GM19455 (cell line): ENCODE measurements at regions not wholly inside any gene's neighbourhood (a gene's known extent, or its start where the extent isn't known, plus 50 kb on each side); places are given as distances from the start of the nearest gene placed in this dataset.

ENCODE experiments used
- ATAC-seq: cut with Tn5 transposase; IDR thresholded peaks from one replicate; pipeline ENCODE4 v1.9.1; 2021; ENCODE audit not compliant: unreplicated experiment

- ATAC-seq = no peak
Measured at GRCh38 chr12:34340534-34341361, 318.5 kb downstream of the ALG10 start.

DNA sequence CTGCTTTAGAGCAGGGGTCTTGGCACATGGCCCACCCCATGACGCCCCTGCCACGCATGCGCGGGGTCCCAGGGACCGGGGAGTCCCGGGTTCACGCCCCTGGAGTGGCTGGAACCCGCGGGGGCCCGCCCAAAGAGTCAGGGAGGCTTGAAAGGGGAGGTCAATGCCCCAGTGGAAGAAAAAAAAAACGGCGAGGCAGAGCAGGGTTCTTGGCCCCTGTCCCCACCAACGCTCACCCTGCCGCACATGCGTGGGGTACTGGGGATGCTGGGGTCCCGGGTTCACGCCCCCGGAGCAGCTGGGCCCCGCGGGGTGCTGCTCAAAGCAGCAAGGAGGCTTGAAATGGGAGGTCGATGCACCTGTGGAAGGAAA, 319.1 kb downstream of the ALG10 start:
- ATAC-seq = no peak

DNA sequence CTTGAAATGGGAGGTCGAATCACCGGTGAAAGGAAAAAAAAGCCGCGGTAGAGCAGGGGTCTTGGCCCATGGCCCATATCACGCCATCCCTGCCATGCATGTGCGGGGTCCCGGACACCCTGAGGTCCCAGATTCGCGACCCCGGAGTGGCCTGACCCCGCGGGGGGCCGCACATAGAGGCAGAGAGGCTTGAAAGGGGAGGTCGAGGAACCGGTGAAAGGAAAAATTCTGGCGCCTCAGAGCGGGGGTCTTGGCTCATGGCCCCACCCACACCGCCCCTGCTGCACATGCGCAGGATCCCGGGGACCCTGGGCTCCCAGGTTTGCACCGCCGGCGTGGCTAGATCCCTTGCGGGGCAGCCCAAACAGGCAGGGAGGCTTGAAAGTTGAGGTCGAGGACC, 319.8 kb downstream of the ALG10 start:
- ATAC-seq = no peak

GRCh38 chr12:34343345-34343744, 321.0 kb downstream of the ALG10 start:
- ATAC-seq = no peak

DNA sequence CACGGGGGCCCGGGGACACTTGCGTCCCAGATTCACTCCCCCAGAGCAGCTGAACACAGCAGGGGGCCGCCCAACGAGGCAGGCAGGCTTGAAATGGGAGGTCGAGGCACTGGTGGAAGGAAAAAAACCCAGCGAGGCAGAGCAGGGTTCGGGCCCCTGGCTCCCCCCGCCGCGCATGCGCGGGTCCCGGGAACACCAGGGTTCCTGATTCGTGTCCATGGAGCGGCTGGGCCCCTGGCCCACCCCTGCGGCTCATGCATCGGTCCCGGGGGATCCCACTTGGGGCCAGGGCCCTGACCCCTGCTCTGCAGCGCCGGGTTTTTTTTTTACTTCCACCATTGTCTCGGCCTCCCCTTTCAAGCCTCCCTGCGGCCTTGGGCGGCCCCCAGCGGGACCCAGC, 321.5 kb downstream of the ALG10 start:
- no peak for ATAC-seq

- ATAC-seq = no peak
Measured at GRCh38 chr12:34344851-34345522, 322.7 kb downstream of the ALG10 start.

DNA sequence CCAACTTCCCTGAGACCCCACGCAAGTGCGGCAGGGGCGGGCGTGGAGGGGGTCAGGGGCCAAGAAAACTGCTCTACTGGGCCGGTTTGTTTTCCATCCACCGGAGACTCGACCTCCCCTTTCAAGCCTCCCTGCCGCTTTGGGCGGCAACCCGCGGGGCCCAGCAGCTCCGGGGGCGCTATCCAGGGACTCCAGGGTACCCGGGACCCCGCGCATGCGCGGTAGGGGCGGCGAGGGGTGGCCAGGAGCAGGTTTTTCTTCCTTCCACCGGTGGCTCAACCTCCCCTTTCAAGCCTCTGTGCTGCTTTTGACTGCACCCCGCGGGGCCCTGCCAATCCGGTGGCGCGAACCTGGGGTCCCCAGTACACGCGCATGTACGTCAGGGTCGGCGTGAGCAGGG, 323.5 kb downstream of the ALG10 start:
- no peak for ATAC-seq

- no peak for ATAC-seq
Measured at GRCh38 chr12:34346372-34347034, 324.2 kb downstream of the ALG10 start.

DNA sequence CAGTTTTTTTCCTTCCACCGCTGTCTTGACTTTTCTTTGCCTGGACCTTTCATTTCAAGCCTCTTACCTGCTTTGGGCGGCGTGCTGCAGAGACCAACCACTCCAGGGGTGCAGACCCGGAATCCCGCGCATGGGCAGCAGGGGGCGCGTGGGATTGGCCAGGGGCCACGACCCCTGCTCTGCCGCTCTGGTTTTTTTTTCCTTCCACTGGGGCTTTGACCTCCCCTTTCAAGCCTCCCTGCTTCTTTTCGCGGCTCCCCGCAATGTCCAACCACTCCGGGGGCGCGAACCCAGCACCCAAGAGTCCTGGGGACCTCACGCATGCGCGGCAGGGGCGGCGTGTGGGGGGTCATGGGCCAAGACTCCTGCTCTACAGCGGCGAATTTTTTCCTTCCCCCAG, 325.1 kb downstream of the ALG10 start:
- ATAC-seq = no peak

DNA sequence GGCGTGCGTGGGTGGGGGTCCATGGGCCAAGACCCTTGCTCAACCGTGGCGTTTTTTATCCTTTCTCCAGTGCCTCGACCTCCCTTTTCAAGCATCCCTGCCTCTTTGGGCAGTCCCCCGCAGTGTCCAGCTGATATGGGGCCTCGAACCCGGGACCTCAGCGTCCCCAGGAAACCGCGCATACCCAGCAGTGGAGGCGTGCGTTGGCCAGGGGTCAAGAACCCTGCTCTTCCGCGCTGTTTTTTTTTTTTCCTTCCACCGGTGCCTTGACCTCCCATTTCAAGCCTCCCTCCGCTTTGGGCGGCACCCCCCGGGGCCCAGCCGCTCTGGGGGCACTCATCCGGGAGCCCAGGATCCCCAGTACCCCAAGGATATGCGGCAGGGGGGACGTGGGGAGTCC, 325.8 kb downstream of the ALG10 start:
- no peak for ATAC-seq

GRCh38 chr12:34348836-34349672, 326.8 kb downstream of the ALG10 start:
- ATAC-seq = no peak

- no peak for ATAC-seq
Measured at GRCh38 chr12:34349673-34349961, 327.3 kb downstream of the ALG10 start.

- no peak for ATAC-seq
Measured at GRCh38 chr12:34350092-34351041, 328.1 kb downstream of the ALG10 start.

DNA sequence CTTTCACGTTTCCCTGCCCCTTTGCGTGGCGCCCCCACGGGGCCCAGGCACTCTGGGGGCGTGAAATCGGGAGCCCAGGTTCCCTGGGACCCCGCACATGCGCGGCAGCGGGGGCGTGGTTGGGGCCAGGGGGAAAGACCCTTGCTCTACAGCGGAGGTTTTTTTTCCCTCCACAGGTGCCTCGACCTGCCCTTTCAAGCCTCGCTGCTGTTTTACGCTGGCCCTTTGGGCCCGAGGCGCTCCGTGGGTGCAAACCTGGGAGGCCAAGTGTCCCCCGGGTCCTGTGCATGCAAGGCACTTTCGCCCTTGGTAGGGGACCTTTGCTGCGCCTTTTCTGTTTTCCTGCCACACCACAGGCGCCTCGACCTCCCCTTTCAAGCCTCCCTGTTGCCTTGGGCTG, 329.8 kb downstream of the ALG10 start:
- ATAC-seq = no peak

DNA sequence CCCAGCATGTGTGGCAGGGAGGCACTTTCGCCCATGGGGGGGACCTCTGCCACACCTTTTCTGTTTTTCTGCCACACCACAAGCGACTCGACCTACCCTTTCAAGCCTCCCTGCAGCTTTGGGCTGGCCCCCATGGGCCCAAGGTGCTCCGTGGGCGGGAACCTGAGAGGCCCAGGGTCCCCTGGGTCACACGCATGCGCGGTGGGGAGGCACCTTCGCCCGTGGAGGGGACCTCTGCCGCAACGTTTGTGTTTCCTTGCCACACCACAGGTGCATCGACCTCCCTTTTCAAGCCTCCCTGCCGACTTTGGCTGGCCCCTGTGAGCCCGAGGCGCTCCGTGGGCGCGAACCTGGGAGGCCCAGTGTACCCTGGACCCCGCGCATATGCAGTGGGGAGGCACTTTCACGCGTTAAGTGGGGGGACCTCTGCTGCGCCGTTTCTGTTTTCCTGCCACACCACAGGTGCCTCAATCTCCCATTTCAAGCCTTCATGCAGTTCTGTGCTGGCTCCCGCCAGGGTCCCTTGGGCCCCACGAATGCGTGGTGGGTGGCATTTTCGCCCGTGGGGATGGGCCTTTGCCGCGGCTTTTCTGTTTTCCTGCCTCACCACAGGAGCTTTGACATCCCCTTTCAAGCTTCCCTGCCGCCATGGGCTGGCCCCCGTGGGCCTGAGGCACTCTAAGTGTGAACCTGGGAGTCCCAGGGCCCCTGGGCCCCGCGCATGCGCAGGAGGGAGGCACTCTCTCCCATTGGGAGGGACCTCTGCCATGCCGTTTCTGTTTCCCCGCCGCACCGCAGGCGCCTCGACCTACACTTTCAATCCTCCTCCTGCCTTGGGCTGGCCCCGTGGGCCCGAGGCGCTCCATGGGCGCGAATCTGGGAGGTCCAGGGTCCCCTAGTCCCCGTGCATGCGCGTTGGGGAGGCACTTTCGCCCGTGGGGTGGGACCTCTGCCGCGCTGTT, 332.2 kb downstream of the ALG10 start:
- no peak for ATAC-seq

- ATAC-seq = no peak
Measured at GRCh38 chr12:34356233-34356987, 334.1 kb downstream of the ALG10 start.

GRCh38 chr12:34357791-34358190, 335.5 kb downstream of the ALG10 start:
- no peak for ATAC-seq

GRCh38 chr12:34358198-34358597, 335.9 kb downstream of the ALG10 start:
- ATAC-seq = no peak
